ENCODE measurements at regions not wholly inside any gene's neighbourhood (a gene's known extent, or its start where the extent isn't known, plus 50 kb on each side); places are given as distances from the start of the nearest gene placed in this dataset.

DNA sequence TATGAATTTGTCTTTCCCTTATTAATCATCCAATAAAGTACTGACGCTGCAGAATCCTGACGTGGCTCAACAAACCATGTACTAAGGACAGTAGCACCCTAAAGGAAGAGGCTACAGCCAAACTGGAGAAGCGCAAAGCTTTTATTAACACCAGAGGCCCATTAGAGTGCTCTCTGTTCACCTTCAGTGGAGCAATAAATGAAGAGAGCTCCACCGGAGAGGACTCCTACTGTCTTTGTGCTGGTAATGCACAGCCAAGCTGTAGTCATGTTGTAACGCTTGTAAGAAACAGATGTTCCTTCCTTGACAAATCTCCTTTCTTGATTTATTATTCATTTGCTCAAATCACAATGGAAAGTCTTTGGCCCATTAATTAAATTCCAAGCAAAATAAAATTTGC, 220.7 kb upstream of the RRP15 start:
- TF ChIP-seq, protein P1, sequence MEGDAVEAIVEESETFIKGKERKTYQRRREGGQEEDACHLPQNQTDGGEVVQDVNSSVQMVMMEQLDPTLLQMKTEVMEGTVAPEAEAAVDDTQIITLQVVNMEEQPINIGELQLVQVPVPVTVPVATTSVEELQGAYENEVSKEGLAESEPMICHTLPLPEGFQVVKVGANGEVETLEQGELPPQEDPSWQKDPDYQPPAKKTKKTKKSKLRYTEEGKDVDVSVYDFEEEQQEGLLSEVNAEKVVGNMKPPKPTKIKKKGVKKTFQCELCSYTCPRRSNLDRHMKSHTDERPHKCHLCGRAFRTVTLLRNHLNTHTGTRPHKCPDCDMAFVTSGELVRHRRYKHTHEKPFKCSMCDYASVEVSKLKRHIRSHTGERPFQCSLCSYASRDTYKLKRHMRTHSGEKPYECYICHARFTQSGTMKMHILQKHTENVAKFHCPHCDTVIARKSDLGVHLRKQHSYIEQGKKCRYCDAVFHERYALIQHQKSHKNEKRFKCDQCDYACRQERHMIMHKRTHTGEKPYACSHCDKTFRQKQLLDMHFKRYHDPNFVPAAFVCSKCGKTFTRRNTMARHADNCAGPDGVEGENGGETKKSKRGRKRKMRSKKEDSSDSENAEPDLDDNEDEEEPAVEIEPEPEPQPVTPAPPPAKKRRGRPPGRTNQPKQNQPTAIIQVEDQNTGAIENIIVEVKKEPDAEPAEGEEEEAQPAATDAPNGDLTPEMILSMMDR (conservative IDR thresholded peaks at IDR 0.05) = no peak
- Mint-ChIP-seq H3K27ac (no peak overlapping the region), H3K36me3 (ENCODE audit: low read depth) (no peaks in the 10 kb centered on the region), H3K4me3 (no peak overlapping the region), H3K9me3 (no peaks in the 10 kb centered on the region), H3K4me1 (no peaks in the 10 kb centered on the region), H3K27me3 (ENCODE audit: insufficient read depth) (no peaks in the 10 kb centered on the region)
- Histone ChIP-seq H3K27me3 (ENCODE audit: control insufficient read depth, insufficient read depth, low read length, poor library complexity, severe bottlenecking) (no peaks in the 10 kb centered on the region), H3K4me1 (ENCODE audit: control insufficient read depth, insufficient read depth, low read length) (no peaks in the 10 kb centered on the region), H3K36me3 (ENCODE audit: control insufficient read depth, insufficient read depth, low read length) (no peaks in the 10 kb centered on the region), H3K4me3 (ENCODE audit: low read length) (no peak overlapping the region), H3K9ac (ENCODE audit: extremely low read depth, low read length, poor library complexity, severe bottlenecking) (no peak overlapping the region), H3K27ac (ENCODE audit: low read depth, low read length) (no peak overlapping the region), H3K9me3 (ENCODE audit: control insufficient read depth, low read length) (no peaks in the 10 kb centered on the region)
- 93 to 100% methylated on average over 3 to 5 of the region's 5 CpGs for WGBS, 2 experiments (ENCODE audit: insufficient coverage in 1 of 2, insufficient read length in 1 of 2)
- no peak for DNase-seq

DNA sequence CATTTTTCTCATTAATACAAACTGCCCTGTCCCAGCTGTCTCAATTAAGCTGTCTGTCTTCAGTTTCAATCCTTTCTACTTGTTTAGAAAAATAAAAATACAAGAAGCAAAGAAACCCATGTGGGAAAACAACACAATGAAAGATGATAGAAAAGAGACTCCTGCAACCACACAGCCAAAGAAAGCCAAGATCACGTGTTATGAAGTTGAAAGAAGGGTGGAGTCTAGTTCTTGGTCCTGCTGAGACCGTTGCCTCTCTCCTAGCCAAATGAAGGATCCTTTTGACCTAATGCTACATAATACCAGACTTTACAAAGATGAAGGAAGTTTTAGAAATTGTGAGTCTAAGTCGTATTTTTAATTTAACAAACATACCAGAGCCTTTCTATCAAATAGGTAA, 218.8 kb upstream of the RRP15 start:
- Histone ChIP-seq H3K9me3 (ENCODE audit: control insufficient read depth, low read length) (no peaks in the 10 kb centered on the region), H3K36me3 (ENCODE audit: control insufficient read depth, insufficient read depth, low read length) (no peaks in the 10 kb centered on the region), H3K4me1 (ENCODE audit: control insufficient read depth, insufficient read depth, low read length) (no peaks in the 10 kb centered on the region), H3K27ac (ENCODE audit: low read depth, low read length) (no peak overlapping the region), H3K9ac (ENCODE audit: extremely low read depth, low read length, poor library complexity, severe bottlenecking) (no peak overlapping the region), H3K4me3 (ENCODE audit: low read length) (no peak overlapping the region), H3K27me3 (ENCODE audit: control insufficient read depth, insufficient read depth, low read length, poor library complexity, severe bottlenecking) (no peaks in the 10 kb centered on the region)
- Mint-ChIP-seq H3K9me3 (no peaks in the 10 kb centered on the region), H3K27me3 (ENCODE audit: insufficient read depth) (no peaks in the 10 kb centered on the region), H3K4me3 (no peak overlapping the region), H3K36me3 (ENCODE audit: low read depth) (no peaks in the 10 kb centered on the region), H3K4me1 (no peaks in the 10 kb centered on the region), H3K27ac (no peak overlapping the region)
- DNase-seq = no peak
- WGBS, 2 experiments (ENCODE audit: insufficient coverage in 1 of 2, insufficient read length in 1 of 2) = 79% methylated on average over 3 of the region's 3 CpGs; no CpG with 5 or more reads in 1 of the 2 experiments
- TF ChIP-seq, protein P1 (conservative IDR thresholded peaks at IDR 0.05) = no peak

DNA sequence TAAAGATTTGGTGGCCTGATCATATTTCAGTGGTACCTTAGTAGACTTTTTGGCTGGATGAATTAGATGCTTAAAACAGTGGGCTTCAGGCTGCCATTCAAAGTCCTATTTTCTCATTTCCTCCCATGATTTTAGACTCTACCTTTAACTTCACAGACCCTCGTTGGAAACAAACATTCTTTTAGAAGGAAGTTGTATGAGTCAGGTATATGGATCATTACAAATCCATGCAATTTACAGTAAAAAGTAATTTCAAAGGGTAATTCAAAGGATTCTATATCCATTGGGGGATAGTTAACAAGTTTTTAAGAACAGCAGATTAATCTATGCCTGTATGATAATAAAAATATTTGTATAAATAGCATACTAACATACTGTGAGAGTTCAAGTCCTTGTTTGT, 216.9 kb upstream of the RRP15 start:
- no peak overlapping the region for H3K9ac ChIP-seq (ENCODE audit: extremely low read depth, low read length, poor library complexity, severe bottlenecking)
- Mint-ChIP-seq H3K36me3 (ENCODE audit: low read depth) (no peaks in the 10 kb centered on the region), H3K27ac (no peak overlapping the region), H3K4me1 (no peaks in the 10 kb centered on the region), H3K4me3 (no peak overlapping the region), H3K27me3 (ENCODE audit: insufficient read depth) (no peaks in the 10 kb centered on the region), H3K9me3 (no peaks in the 10 kb centered on the region)
- H3K9me3 ChIP-seq (ENCODE audit: control insufficient read depth, low read length) = no peaks in the 10 kb centered on the region
- no peak overlapping the region for H3K27ac ChIP-seq (ENCODE audit: low read depth, low read length)
- WGBS, 2 experiments (ENCODE audit: insufficient coverage in 1 of 2, insufficient read length in 1 of 2) = 89% methylated on average over 1 of the region's 1 CpG; no CpG with 5 or more reads in 1 of the 2 experiments
- no peaks in the 10 kb centered on the region for H3K36me3 ChIP-seq (ENCODE audit: control insufficient read depth, insufficient read depth, low read length)
- TF ChIP-seq, protein P1 (conservative IDR thresholded peaks at IDR 0.05) = no peak
- DNase-seq = no peak
- H3K4me1 ChIP-seq (ENCODE audit: control insufficient read depth, insufficient read depth, low read length) = no peaks in the 10 kb centered on the region
- H3K4me3 ChIP-seq (ENCODE audit: low read length) = no peak overlapping the region
- H3K27me3 ChIP-seq (ENCODE audit: control insufficient read depth, insufficient read depth, low read length, poor library complexity, severe bottlenecking) = no peaks in the 10 kb centered on the region

Measured in endodermal cell (in vitro differentiated cells).